ENCODE measurements at regions not wholly inside any gene's neighbourhood (a gene's known extent, or its start where the extent isn't known, plus 50 kb on each side); places are given as distances from the start of the nearest gene placed in this dataset.

- no peaks in the 10 kb centered on the region for H3K36me3 Mint-ChIP-seq (ENCODE audit: low read depth)
- intact Hi-C loops (cut with micrococcal nuclease) = no loop called here
- ChIA-PET CTCF (no interaction called here), POLR2A (no interaction called here)
- DNase-seq (no peak), ATAC-seq (ENCODE audit: low read depth) (no peak)
- H3K27ac Mint-ChIP-seq = no peak overlapping the region
- no peaks in the 10 kb centered on the region for H3K27me3 Mint-ChIP-seq
- peaks cover 20% of the 10 kb centered on the region for H3K9me3 Mint-ChIP-seq
- no peak overlapping the region for H3K4me3 Mint-ChIP-seq
- TF ChIP-seq CTCF (IDR thresholded peaks at IDR 0.05) = no peak
- no peaks in the 10 kb centered on the region for H3K4me1 Mint-ChIP-seq
These were observed 366.2 kb upstream of the ADAMTS5 start for GRCh38 chr21:27333096-27333495.

DNA sequence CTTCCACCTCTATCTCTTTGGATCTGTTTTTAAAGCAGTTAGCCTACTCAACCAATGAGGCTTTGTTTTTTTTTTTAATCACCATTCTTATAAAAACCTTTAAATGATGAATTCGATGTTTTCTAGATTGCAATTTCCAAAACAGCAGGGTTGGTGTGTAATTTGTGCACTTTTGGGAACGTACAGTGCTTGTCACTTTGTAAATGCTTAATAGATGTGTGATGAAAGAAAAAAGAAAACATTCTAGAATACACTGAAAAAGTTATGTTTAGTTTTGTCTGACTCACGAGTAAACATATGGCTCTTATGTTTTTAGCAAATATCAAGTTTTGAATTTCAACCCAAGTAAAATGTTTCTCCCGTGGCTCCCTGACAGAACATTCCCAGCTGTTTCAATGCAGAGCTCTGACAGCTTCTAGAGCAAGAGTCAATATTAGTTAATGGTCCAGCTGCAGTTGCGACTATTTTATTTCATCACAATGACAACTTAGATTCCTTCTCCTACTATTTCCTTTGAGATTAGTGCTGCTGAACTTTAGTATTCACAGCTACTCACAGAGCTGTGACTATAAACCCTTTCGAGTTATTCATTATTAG, 362.5 kb upstream of the ADAMTS5 start:
- no peak for DNase-seq
- H3K4me1 Mint-ChIP-seq = no peaks in the 10 kb centered on the region
- no peak for ATAC-seq (ENCODE audit: low read depth)
- intact Hi-C loops (cut with micrococcal nuclease) = no loop called here
- H3K9me3 Mint-ChIP-seq = peaks cover 17% of the 10 kb centered on the region
- no peaks in the 10 kb centered on the region for H3K36me3 Mint-ChIP-seq (ENCODE audit: low read depth)
- POLR2A ChIA-PET = no interaction called here
- no peak overlapping the region for H3K4me3 Mint-ChIP-seq
- CTCF ChIA-PET = no interaction called here
- no peak overlapping the region for H3K27ac Mint-ChIP-seq
- TF ChIP-seq CTCF (IDR thresholded peaks at IDR 0.05) = no peak
- no peaks in the 10 kb centered on the region for H3K27me3 Mint-ChIP-seq

DNA sequence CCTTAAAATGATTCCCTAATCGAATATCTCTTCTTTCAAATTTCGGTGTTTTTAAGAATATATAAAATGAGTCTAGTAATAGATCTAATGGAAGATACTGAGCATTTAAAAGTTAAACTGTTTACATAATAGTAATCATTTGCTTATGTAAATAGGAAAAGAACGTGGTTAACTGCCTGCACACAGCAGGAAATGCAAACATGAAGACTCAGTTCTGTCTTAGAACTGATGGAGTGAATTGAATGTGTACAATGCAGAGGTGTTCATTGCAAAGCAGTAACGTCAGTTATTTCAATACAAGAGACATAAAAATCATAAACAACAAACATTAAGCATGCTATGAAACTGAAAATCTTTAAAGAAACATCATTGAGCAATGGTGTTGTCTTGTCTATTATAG, 359.4 kb upstream of the ADAMTS5 start:
- ATAC-seq (ENCODE audit: low read depth) (no peak), DNase-seq (no peak)
- ChIA-PET CTCF (no interaction called here), POLR2A (no interaction called here)
- no peak for TF ChIP-seq CTCF (IDR thresholded peaks at IDR 0.05)
- Mint-ChIP-seq H3K4me1 (no peaks in the 10 kb centered on the region), H3K4me3 (no peak overlapping the region), H3K36me3 (ENCODE audit: low read depth) (no peaks in the 10 kb centered on the region), H3K9me3 (peaks cover 10% of the 10 kb centered on the region), H3K27me3 (no peaks in the 10 kb centered on the region), H3K27ac (no peak overlapping the region)
- intact Hi-C loops (cut with micrococcal nuclease) = no loop called here

GRCh38 chr21:27323331-27323730, 356.4 kb upstream of the ADAMTS5 start:
- H3K4me1 Mint-ChIP-seq = no peaks in the 10 kb centered on the region
- H3K9me3 Mint-ChIP-seq = peaks cover 5% of the 10 kb centered on the region
- TF ChIP-seq CTCF (IDR thresholded peaks at IDR 0.05) = no peak
- ChIA-PET POLR2A (no interaction called here), CTCF (no interaction called here)
- no peaks in the 10 kb centered on the region for H3K36me3 Mint-ChIP-seq (ENCODE audit: low read depth)
- no peak overlapping the region for H3K4me3 Mint-ChIP-seq
- intact Hi-C loops (cut with micrococcal nuclease) = no loop called here
- no peaks in the 10 kb centered on the region for H3K27me3 Mint-ChIP-seq
- ATAC-seq (ENCODE audit: low read depth) (no peak), DNase-seq (no peak)
- no peak overlapping the region for H3K27ac Mint-ChIP-seq

DNA sequence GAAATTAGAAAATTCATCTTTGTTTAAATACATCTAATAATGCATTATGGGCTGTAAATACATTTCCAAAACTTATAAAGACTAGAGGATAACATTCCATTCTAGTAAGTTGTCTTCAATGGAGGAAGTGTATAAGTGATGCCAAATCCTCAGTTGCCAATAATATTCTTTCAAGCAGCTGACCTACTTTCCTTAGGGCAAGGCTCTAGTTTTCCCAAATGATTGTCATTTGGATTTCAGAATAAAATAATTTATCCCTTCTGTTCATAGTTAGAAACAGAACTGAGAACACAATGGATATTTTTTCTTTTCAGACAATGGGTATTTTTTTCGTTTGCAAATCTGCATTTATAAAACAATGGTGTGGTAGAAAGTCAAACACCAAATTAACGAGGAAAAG, 354.9 kb upstream of the ADAMTS5 start:
- Mint-ChIP-seq H3K36me3 (ENCODE audit: low read depth) (no peaks in the 10 kb centered on the region), H3K27ac (no peak overlapping the region), H3K27me3 (no peaks in the 10 kb centered on the region), H3K4me1 (no peaks in the 10 kb centered on the region), H3K9me3 (peaks cover 5% of the 10 kb centered on the region), H3K4me3 (no peak overlapping the region)
- no peak for DNase-seq
- intact Hi-C loops (cut with micrococcal nuclease) = no loop called here
- ChIA-PET POLR2A (no interaction called here), CTCF (no interaction called here)
- no peak for TF ChIP-seq CTCF (IDR thresholded peaks at IDR 0.05)
- no peak for ATAC-seq (ENCODE audit: low read depth)

Measured in activated B cell treated with CpG ODN at 0.5 μM for 24 hours (primary cell).